Esophagus squamous epithelium (tissue), 5 donors: ENCODE measurements at regions not wholly inside any gene's neighbourhood (a gene's known extent, or its start where the extent isn't known, plus 50 kb on each side); places are given as distances from the start of the nearest gene placed in this dataset.

ENCODE experiments used
- DNase-seq: peaks from one replicate; lab custom pipeline; 2025; lab: John Stamatoyannopoulos, UW
- H3K27ac ChIP-seq, 4 donors: fragments of 200-600 bp; sonication (generic); one replicate each; pipeline ENCODE4 v1.5.1; 2016 to 2019; ENCODE audit warnings: mild to moderate bottlenecking in 1 of 4
- H3K27me3 ChIP-seq, 4 donors: fragments of 200-600 bp; sonication (generic); 1 replicate in 3 of 4; 2 replicates in 1 of 4; pipeline versions ENCODE4 v1.5.1 to v1.6.0; 2017 to 2021; ENCODE audit warnings: antibody characterized with exemption in 1 of 4
- H3K36me3 ChIP-seq, 3 donors: fragments of 200-600 bp; sonication (generic); one replicate each; pipeline ENCODE4 v1.5.1; 2016 to 2019
- H3K4me1 ChIP-seq, 3 donors: fragments of 200-600 bp; sonication (generic); one replicate each; pipeline ENCODE4 v1.5.1; 2017 to 2019
- H3K4me3 ChIP-seq, 4 donors: fragments of 200-600 bp; sonication (generic); 1 replicate in 3 of 4; 2 replicates in 1 of 4; pipeline ENCODE4 v1.5.1; 2016 to 2019; ENCODE audit warnings: mild to moderate bottlenecking in 2 of 4, moderate library complexity in 1 of 4
- H3K9me3 ChIP-seq, 3 donors: fragments of 200-600 bp; sonication (generic); one replicate each; pipeline ENCODE4 v1.5.1; 2016 to 2019
- CTCF ChIP-seq, 6 experiments: fragments of 450-650 bp in 4 of 6; fragments of 200-600 bp in 2 of 6; sonication (generic) in 2 of 6; IDR thresholded peaks; one replicate each; pipeline ENCODE4 v1.5.1; 2016 to 2019; ENCODE audit warnings: antibody characterized with exemption in 6 of 6, mild to moderate bottlenecking in 4 of 6, moderate library complexity in 4 of 6
- POLR2A ChIP-seq, 4 donors: fragments of 450-650 bp; IDR thresholded peaks; one replicate each; pipeline ENCODE4 v1.6.1; 2017; ENCODE audit warnings: antibody characterized with exemption in 4 of 4, mild to moderate bottlenecking in 4 of 4, moderate library complexity in 3 of 4
- WGBS, 2 donors: methylation state at CpG; one replicate each; pipeline ENCODE4 v1.1.5; 2018; 5-methylcytosine and 5-hydroxymethylcytosine counted together
- intact Hi-C: fragments of 100-400 bp; cut with DNase I; formaldehyde crosslinking; loops from one replicate; pipeline ENCODE4 v1.15.0; 2022
- donor health status: DM: yes; HTN: yes; CAD: no.

- DNase-seq, result no peak
- Histone ChIP-seq H3K4me1 (no peaks in the 10 kb centered on the region), H3K27ac (no peak overlapping the region), H3K4me3 (no peak overlapping the region), H3K36me3 (no peaks in the 10 kb centered on the region), H3K9me3 (peaks cover 0 to 13% (median 0%) of the 10 kb centered on the region in 3 donors), H3K27me3 (no peaks in the 10 kb centered on the region)
- WGBS, 2 donors, result 50 to 54% methylated on average over 3 of the region's 3 CpGs
- intact Hi-C loops, result no loop called here
- TF ChIP-seq POLR2A (IDR thresholded peaks at IDR 0.05), result no peak
- TF ChIP-seq CTCF (IDR thresholded peaks at IDR 0.05), result no peak
These were observed 418.6 kb upstream of the RIOK2 start for GRCh38 chr5:97601651-97602050.

- no peaks in the 10 kb centered on the region for H3K9me3 ChIP-seq
- no peaks in the 10 kb centered on the region for H3K4me1 ChIP-seq
- no peak overlapping the region for H3K27ac ChIP-seq
- no peak for DNase-seq
- TF ChIP-seq POLR2A (IDR thresholded peaks at IDR 0.05) (no peak), CTCF (IDR thresholded peaks at IDR 0.05) (no peak)
- no peaks in the 10 kb centered on the region for H3K27me3 ChIP-seq
- intact Hi-C loops, result no loop called here
- no peak overlapping the region for H3K4me3 ChIP-seq
- no peaks in the 10 kb centered on the region for H3K36me3 ChIP-seq
These were observed 423.5 kb upstream of the RIOK2 start for GRCh38 chr5:97606531-97606930.

- intact Hi-C loops, result no loop called here
- H3K4me1 ChIP-seq, result no peaks in the 10 kb centered on the region
- no peak for TF ChIP-seq POLR2A (IDR thresholded peaks at IDR 0.05)
- TF ChIP-seq CTCF (IDR thresholded peaks at IDR 0.05), result no peak
- H3K4me3 ChIP-seq, result no peak overlapping the region
- H3K36me3 ChIP-seq, result no peaks in the 10 kb centered on the region
- 70 to 73% methylated on average over 4 of the region's 4 CpGs for WGBS, 2 donors
- no peaks in the 10 kb centered on the region for H3K9me3 ChIP-seq
- H3K27me3 ChIP-seq, result no peaks in the 10 kb centered on the region
- H3K27ac ChIP-seq, result no peak overlapping the region
- DNase-seq, result no peak
These were observed 425.5 kb upstream of the RIOK2 start for GRCh38 chr5:97608501-97608900.

DNA sequence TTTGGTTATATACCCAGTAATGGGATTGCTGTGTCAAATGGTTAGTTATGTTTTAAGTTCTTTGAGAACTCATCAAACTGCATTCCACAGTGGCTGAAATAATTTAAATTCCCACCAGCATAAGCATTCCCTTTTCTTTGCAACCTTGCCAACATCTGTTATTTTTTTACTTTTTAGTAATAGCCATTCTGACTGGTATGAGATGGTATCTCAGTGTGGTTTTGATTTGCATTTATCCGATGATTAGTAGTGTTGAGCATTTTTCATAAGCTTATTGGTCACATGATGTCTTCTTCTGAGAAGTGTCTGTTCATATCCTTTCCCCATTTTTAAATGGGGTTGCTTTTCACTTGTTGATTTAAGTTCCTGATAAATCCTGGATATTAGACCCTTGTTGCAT, 435.7 kb upstream of the RIOK2 start:
- TF ChIP-seq CTCF (IDR thresholded peaks at IDR 0.05) (no peak), POLR2A (IDR thresholded peaks at IDR 0.05) (no peak)
- no peaks in the 10 kb centered on the region for H3K9me3 ChIP-seq
- no peak overlapping the region for H3K27ac ChIP-seq
- no peaks in the 10 kb centered on the region for H3K27me3 ChIP-seq
- intact Hi-C loops, result no loop called here
- H3K36me3 ChIP-seq, result no peaks in the 10 kb centered on the region
- no peak overlapping the region for H3K4me3 ChIP-seq
- no peaks in the 10 kb centered on the region for H3K4me1 ChIP-seq
- WGBS, 2 donors, result 76 to 95% methylated on average over 1 of the region's 1 CpG
- no peak for DNase-seq

DNA sequence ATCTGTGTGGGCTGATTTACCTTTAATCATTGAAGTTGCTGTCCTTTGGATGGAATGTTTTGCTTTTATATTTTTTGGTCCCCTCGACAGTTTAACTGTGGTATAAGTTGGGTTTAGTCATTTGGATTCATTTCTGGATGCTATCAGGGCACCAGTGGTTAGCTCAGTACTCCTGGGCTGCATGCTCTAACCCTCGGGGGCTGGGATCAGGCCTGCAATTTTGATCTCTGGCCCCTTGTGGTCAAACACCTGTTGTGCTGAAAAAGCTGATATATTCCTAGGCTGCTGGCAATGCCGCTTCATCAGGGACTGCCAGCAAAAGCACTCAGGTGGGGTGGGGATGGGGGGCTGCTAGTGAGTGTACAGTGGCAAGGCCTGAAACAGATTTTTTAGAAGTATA, 440.4 kb upstream of the RIOK2 start:
- TF ChIP-seq CTCF (IDR thresholded peaks at IDR 0.05), result no peak
- TF ChIP-seq POLR2A (IDR thresholded peaks at IDR 0.05), result no peak
- DNase-seq, result no peak
- Histone ChIP-seq H3K4me1 (no peaks in the 10 kb centered on the region), H3K36me3 (no peaks in the 10 kb centered on the region), H3K4me3 (no peak overlapping the region), H3K9me3 (no peaks in the 10 kb centered on the region), H3K27me3 (no peaks in the 10 kb centered on the region), H3K27ac (no peak overlapping the region)
- WGBS, 2 donors, result 62 to 80% methylated on average over 3 of the region's 3 CpGs
- intact Hi-C loops, result no loop called here
